HG02610 (cell line): ENCODE measurements at regions not wholly inside any gene's neighbourhood (a gene's known extent, or its start where the extent isn't known, plus 50 kb on each side); places are given as distances from the start of the nearest gene placed in this dataset.

Experiments used
- ATAC-seq: cut with Tn5 transposase; IDR thresholded peaks from one replicate; pipeline ENCODE4 v1.9.1; 2021; ENCODE audit warnings: mild to moderate bottlenecking, moderate library complexity; ENCODE audit not compliant: unreplicated experiment

GRCh38 chr2:120424274-120424796 lies 78.4 kb downstream of the INHBB start:
- no peak for ATAC-seq

- ATAC-seq = no peak
Observed at GRCh38 chr2:120425014-120425413, 79.1 kb downstream of the INHBB start.

GRCh38 chr2:120428748-120429147 lies 82.8 kb downstream of the INHBB start:
- ATAC-seq = no peak

GRCh38 chr2:120429586-120430500 lies 83.9 kb downstream of the INHBB start:
- no peak for ATAC-seq

- no peak for ATAC-seq
Observed at GRCh38 chr2:120430501-120430830, 84.5 kb downstream of the INHBB start.

- ATAC-seq = no peak
Observed at GRCh38 chr2:120430957-120431356, 85.0 kb downstream of the INHBB start.

GRCh38 chr2:120431386-120432292 lies 85.7 kb downstream of the INHBB start:
- no peak for ATAC-seq

GRCh38 chr2:120432293-120432975 lies 86.5 kb downstream of the INHBB start:
- ATAC-seq = no peak

GRCh38 chr2:120432976-120433815 lies 87.3 kb downstream of the INHBB start:
- no peak for ATAC-seq

- no peak for ATAC-seq
Observed at GRCh38 chr2:120433816-120434290, 87.9 kb downstream of the INHBB start.

- ATAC-seq = no peak
Observed at GRCh38 chr2:120434492-120435308, 88.8 kb downstream of the INHBB start.

- no peak for ATAC-seq
Observed at GRCh38 chr2:120435671-120436459, 89.9 kb downstream of the INHBB start.

- ATAC-seq = no peak
Observed at GRCh38 chr2:120436460-120436739, 90.5 kb downstream of the INHBB start.

- no peak for ATAC-seq
Observed at GRCh38 chr2:120436885-120437603, 91.1 kb downstream of the INHBB start.

GRCh38 chr2:120437604-120438000 lies 91.7 kb downstream of the INHBB start:
- ATAC-seq = no peak

- no peak for ATAC-seq
Observed at GRCh38 chr2:120438301-120439066, 92.5 kb downstream of the INHBB start.

GRCh38 chr2:120439067-120439368 lies 93.1 kb downstream of the INHBB start:
- no peak for ATAC-seq
